ENCODE measurements at regions not wholly inside any gene's neighbourhood (a gene's known extent, or its start where the extent isn't known, plus 50 kb on each side); places are given as distances from the start of the nearest gene placed in this dataset.

GRCh38 chr19:30312582-30313352, 59.4 kb upstream of the ZNF536 start:
- no peak for DNase-seq

GRCh38 chr19:30313353-30313750, 58.8 kb upstream of the ZNF536 start:
- no peak for DNase-seq

GRCh38 chr19:30314056-30314804, 58.0 kb upstream of the ZNF536 start:
- no peak for DNase-seq

- DNase-seq, result no peak
These were observed 57.4 kb upstream of the ZNF536 start for GRCh38 chr19:30314805-30315155.

GRCh38 chr19:30315159-30315558, 57.0 kb upstream of the ZNF536 start:
- DNase-seq, result no peak

GRCh38 chr19:30316000-30316491, 56.1 kb upstream of the ZNF536 start:
- DNase-seq, result no peak

GRCh38 chr19:30316560-30317106, 55.6 kb upstream of the ZNF536 start:
- DNase-seq, result no peak

- no peak for DNase-seq
These were observed 54.8 kb upstream of the ZNF536 start for GRCh38 chr19:30317403-30317802.

GRCh38 chr19:30318261-30318660, 53.9 kb upstream of the ZNF536 start:
- no peak for DNase-seq

- DNase-seq, result no peak
These were observed 53.2 kb upstream of the ZNF536 start for GRCh38 chr19:30318936-30319335.

GRCh38 chr19:30319411-30319810, 52.8 kb upstream of the ZNF536 start:
- DNase-seq, result no peak

GRCh38 chr19:30319876-30320275, 52.3 kb upstream of the ZNF536 start:
- no peak for DNase-seq

GRCh38 chr19:30320466-30320865, 51.7 kb upstream of the ZNF536 start:
- DNase-seq, result no peak

- DNase-seq, result no peak
These were observed 51.3 kb upstream of the ZNF536 start for GRCh38 chr19:30320916-30321315.

All from hematopoietic multipotent progenitor cell treated with erythropoietin and hydrocortisone succinate and interleukin-3 and kit ligand, for 8 days (in vitro differentiated cells).